ENCODE measurements at regions not wholly inside any gene's neighbourhood (a gene's known extent, or its start where the extent isn't known, plus 50 kb on each side); places are given as distances from the start of the nearest gene placed in this dataset.

GRCh38 chr5:117203584-117203983 lies 629.0 kb upstream of the SEMA6A start:
- TF ChIP-seq CTCF (IDR thresholded peaks at IDR 0.05; ENCODE audit: low read depth, low read length, poor library complexity, severe bottlenecking) (no peak), EZH2phosphoT487 (IDR thresholded peaks at IDR 0.05; ENCODE audit: borderline replicate concordance, low read length) (no peak)
